IMR-90 (cell line): ENCODE measurements at regions not wholly inside any gene's neighbourhood (a gene's known extent, or its start where the extent isn't known, plus 50 kb on each side); places are given as distances from the start of the nearest gene placed in this dataset.

ENCODE experiments used
- ATAC-seq: fragments of 200-7000 bp; cut with Tn5 transposase; 2 replicates; pipeline ENCODE4 v1.9.1; 2020; ENCODE audit warnings: low read depth, mild to moderate bottlenecking, moderate library complexity
- BruUV-seq: library from RNA; stranded (reverse); fragments of 400-500 nt; replicated peaks from 2 replicates; lab custom pipeline; 2021; lab: Mats Ljungman, UMichigan
- CTCF ChIA-PET: fragments of 300-600 bp; formaldehyde crosslinking; extraction: SDS; loops from one replicate; lab custom pipeline; 2021; ENCODE audit warnings: antibody characterized with exemption; lab: Yijun Ruan, JAX
- POLR2A ChIA-PET: fragments of 300-600 bp; sonication (Branson Sonifier 250); formaldehyde crosslinking; loops from one replicate; lab custom pipeline; 2022; ENCODE audit warnings: antibody characterized with exemption; ENCODE audit not compliant: unreplicated experiment; lab: Charles Lee
- DNase-seq: peaks from one replicate; pipeline ENCODE4 v3.0.0; 2013
- H2AFZ ChIP-seq: replicated peaks from 2 replicates; pipeline ENCODE3; 2013; ENCODE audit warnings: low read length, mild to moderate bottlenecking; ENCODE audit not compliant: poor library complexity
- H2AK5ac ChIP-seq: 2 replicates; pipeline ENCODE4 v1.6.1; 2013; ENCODE audit warnings: low read depth, low read length, inconsistent platforms
- H2AK9ac ChIP-seq: replicated peaks from 2 replicates; pipeline ENCODE3; 2013; ENCODE audit warnings: mild to moderate bottlenecking, low read depth, low read length, moderate library complexity; ENCODE audit not compliant: poor library complexity
- H2BK120ac ChIP-seq: 2 replicates; pipeline ENCODE4 v1.6.1; 2013; ENCODE audit warnings: low read depth, low read length, inconsistent platforms
- H2BK15ac ChIP-seq: 3 replicates; pipeline ENCODE4 v1.6.1; 2013; ENCODE audit warnings: low read depth, low read length, inconsistent platforms
- H2BK20ac ChIP-seq: 2 replicates; pipeline ENCODE4 v1.6.1; 2013; ENCODE audit warnings: low read depth, mild to moderate bottlenecking, inconsistent platforms, low read length, moderate library complexity
- H2BK5ac ChIP-seq: 2 replicates; pipeline ENCODE4 v1.6.1; 2013; ENCODE audit warnings: mild to moderate bottlenecking, low read depth, low read length, inconsistent platforms; ENCODE audit not compliant: poor library complexity, severe bottlenecking
- H3K14ac ChIP-seq: replicated peaks from 2 replicates; pipeline ENCODE4 v1.6.1; 2013; ENCODE audit warnings: low read depth, low read length, inconsistent platforms
- H3K18ac ChIP-seq: 2 replicates; pipeline ENCODE4 v1.6.1; 2013; ENCODE audit warnings: low read depth, low read length, control low read depth
- H3K23ac ChIP-seq: 2 replicates; pipeline ENCODE4 v1.6.1; 2013; ENCODE audit warnings: low read depth, low read length, inconsistent platforms
- H3K27ac ChIP-seq: 2 replicates; pipeline ENCODE4 v1.5.1; 2013; ENCODE audit warnings: mild to moderate bottlenecking, control low read depth, low read length; ENCODE audit not compliant: insufficient read depth
- H3K27me3 ChIP-seq: 2 replicates; pipeline ENCODE4 v1.6.1; 2013; ENCODE audit warnings: low read length; ENCODE audit not compliant: control insufficient read depth, insufficient read depth
- H3K36me3 ChIP-seq: 2 replicates; pipeline ENCODE4 v1.6.1; 2013; ENCODE audit warnings: low read length, mixed read lengths; ENCODE audit not compliant: control insufficient read depth, insufficient read depth
- H3K4ac ChIP-seq: 2 replicates; pipeline ENCODE4 v1.6.1; 2013; ENCODE audit warnings: low read depth, low read length, inconsistent platforms
- H3K4me1 ChIP-seq: 2 replicates; pipeline ENCODE4 v1.6.1; 2013; ENCODE audit warnings: low read length, mixed read lengths; ENCODE audit not compliant: control insufficient read depth, insufficient read depth
- H3K4me2 ChIP-seq: 2 replicates; pipeline ENCODE4 v1.6.1; 2013; ENCODE audit warnings: low read depth, mild to moderate bottlenecking, control low read depth, low read length, moderate library complexity
- H3K4me3 ChIP-seq: 2 replicates; pipeline ENCODE4 v1.5.1; 2013; ENCODE audit warnings: low read depth, mild to moderate bottlenecking, control low read depth, low read length, moderate library complexity; ENCODE audit not compliant: insufficient read depth
- H3K56ac ChIP-seq: 2 replicates; pipeline ENCODE4 v1.6.1; 2013; ENCODE audit warnings: low read length, inconsistent platforms; ENCODE audit not compliant: insufficient read depth; ENCODE audit errors: extremely low read depth
- H3K79me1 ChIP-seq, 2 experiments: 2 replicates each; pipeline ENCODE4 v1.6.1; 2013; ENCODE audit warnings: low read length in 2 of 2, inconsistent platforms in 1 of 2, low read depth in 1 of 2
- H3K9ac ChIP-seq: 2 replicates; pipeline ENCODE4 v1.6.1; 2013; ENCODE audit warnings: low read depth, low read length, control low read depth
- H3K9me1 ChIP-seq: 2 replicates; pipeline ENCODE4 v1.6.1; 2013; ENCODE audit warnings: low read length, inconsistent platforms; ENCODE audit not compliant: insufficient read depth
- H3K9me3 ChIP-seq: 2 replicates; pipeline ENCODE4 v1.6.1; 2013; ENCODE audit warnings: low read length; ENCODE audit not compliant: control insufficient read depth, insufficient read depth
- H4K20me1 ChIP-seq: 2 replicates; pipeline ENCODE4 v1.6.1; 2013; ENCODE audit warnings: low read length, inconsistent platforms; ENCODE audit not compliant: insufficient read depth
- H4K5ac ChIP-seq: 2 replicates; pipeline ENCODE4 v1.6.1; 2013; ENCODE audit warnings: mild to moderate bottlenecking, low read depth, low read length, control low read depth
- H4K8ac ChIP-seq, 2 experiments: 2 replicates each; pipeline ENCODE4 v1.6.1; 2013; ENCODE audit warnings: low read depth in 2 of 2, low read length in 2 of 2, control low read depth in 1 of 2, inconsistent platforms in 1 of 2
- H4K91ac ChIP-seq: 2 replicates; pipeline ENCODE4 v1.6.1; 2013; ENCODE audit warnings: low read depth, low read length, inconsistent platforms; ENCODE audit not compliant: insufficient read depth
- BHLHE40 ChIP-seq: fragments of 150-350 bp; IDR thresholded peaks from 2 replicates; pipeline ENCODE4 v1.6.1; 2016; ENCODE audit warnings: mild to moderate bottlenecking, low read depth, low read length
- CEBPB ChIP-seq: IDR thresholded peaks from 2 replicates; pipeline ENCODE4 v1.6.1; 2012; ENCODE audit warnings: low read depth, low read length, improper control_type of control experiment
- CHD1 ChIP-seq: IDR thresholded peaks from 2 replicates; pipeline ENCODE4 v1.6.1; 2012; ENCODE audit warnings: low read depth, low read length, improper control_type of control experiment
- CTCF ChIP-seq: conservative IDR thresholded peaks from 2 replicates; pipeline ENCODE4 v1.5.1; 2012; ENCODE audit warnings: mild to moderate bottlenecking, low read depth, low read length, improper control_type of control experiment
- ELK1 ChIP-seq: fragments of 150-350 bp; IDR thresholded peaks from 2 replicates; pipeline ENCODE4 v1.6.1; 2016; ENCODE audit warnings: low read depth, mild to moderate bottlenecking, low read length, moderate library complexity, borderline replicate concordance
- FOS ChIP-seq: fragments of 150-350 bp; IDR thresholded peaks from 2 replicates; pipeline ENCODE4 v1.6.1; 2016; ENCODE audit warnings: low read depth, low read length
- MAFK ChIP-seq: IDR thresholded peaks from 2 replicates; pipeline ENCODE4 v1.6.1; 2012; ENCODE audit warnings: low read depth, low read length, improper control_type of control experiment
- MAZ ChIP-seq: IDR thresholded peaks from 2 replicates; pipeline ENCODE4 v1.6.1; 2012; ENCODE audit warnings: low read depth, mild to moderate bottlenecking, low read length, improper control_type of control experiment, moderate library complexity, borderline replicate concordance
- MXI1 ChIP-seq: IDR thresholded peaks from 2 replicates; pipeline ENCODE4 v1.6.1; 2012; ENCODE audit warnings: low read depth, mild to moderate bottlenecking, low read length, moderate library complexity, borderline replicate concordance
- NFE2L2 ChIP-seq: fragments of 150-350 bp; IDR thresholded peaks from 2 replicates; pipeline ENCODE4 v1.6.1; 2016; ENCODE audit warnings: low read depth, mild to moderate bottlenecking, low read length
- POLR2A ChIP-seq: IDR thresholded peaks from 2 replicates; pipeline ENCODE4 v1.6.1; 2012; ENCODE audit warnings: mild to moderate bottlenecking, low read depth, low read length
- RAD21 ChIP-seq: IDR thresholded peaks from 2 replicates; pipeline ENCODE4 v1.6.1; 2012; ENCODE audit warnings: low read length, improper control_type of control experiment
- RCOR1 ChIP-seq: IDR thresholded peaks from 2 replicates; pipeline ENCODE4 v1.6.1; 2012; ENCODE audit warnings: mild to moderate bottlenecking, low read length, improper control_type of control experiment; ENCODE audit not compliant: insufficient replicate concordance
- RFX5 ChIP-seq: IDR thresholded peaks from 2 replicates; pipeline ENCODE4 v1.8.0; 2012; ENCODE audit warnings: low read depth, mild to moderate bottlenecking, low read length, moderate library complexity
- SMC3 ChIP-seq: fragments of 150-350 bp; IDR thresholded peaks from 2 replicates; pipeline ENCODE4 v1.6.1; 2016; ENCODE audit warnings: low read depth, mild to moderate bottlenecking, antibody characterized with exemption, low read length, moderate library complexity
- USF2 ChIP-seq: fragments of 150-350 bp; IDR thresholded peaks from 2 replicates; pipeline ENCODE4 v1.6.1; 2017; ENCODE audit warnings: mild to moderate bottlenecking, antibody characterized with exemption, low read length, low read depth
- WGBS, 2 experiments: methylation state at CpG; one replicate each; pipeline versions ENCODE4 v1.1.5 to v1.1.7; 2013; ENCODE audit warnings: missing lambda C conversion rate in 2 of 2; ENCODE audit not compliant: insufficient read length in 1 of 2; ENCODE audit errors: extremely low coverage in 2 of 2; 5-methylcytosine and 5-hydroxymethylcytosine counted together
- dilution Hi-C: fragments of 300-500 bp; cut with HindIII; formaldehyde crosslinking; loops from one replicate; pipeline ENCODE4 v1.14.3; 2018; ENCODE audit warnings: low sequenced_read_pairs; ENCODE audit not compliant: unreplicated experiment
- in situ Hi-C: fragments of 300-500 bp; cut with MboI; formaldehyde crosslinking; loops from 3 replicates; pipeline ENCODE4 v1.14.3; 2019; ENCODE audit warnings: low sequenced_read_pairs, inconsistent platforms, mixed read lengths
- intact Hi-C: fragments of 100-400 bp; cut with micrococcal nuclease; formaldehyde crosslinking; loops from 2 replicates; pipeline ENCODE4 v1.10.0; 2022

GRCh38 chr2:150085478-150085877 is 402.0 kb downstream of the RND3 start:
- Histone ChIP-seq H3K14ac (no peak overlapping the region), H3K18ac (no peak overlapping the region), H3K23ac (no peak overlapping the region), H3K4ac (no peak overlapping the region), H3K9ac (no peak overlapping the region), H3K9me3 (no peaks in the 10 kb centered on the region), H3K27ac (no peak overlapping the region), H3K4me1 (no peaks in the 10 kb centered on the region; the same call in 1 of the 2 replicates), H4K8ac (no peak overlapping the region), H4K91ac (no peak overlapping the region), H2BK120ac (no peak overlapping the region), H3K27me3 (no peaks in the 10 kb centered on the region), H3K36me3 (no peaks in the 10 kb centered on the region), H2BK5ac (no peak overlapping the region), H3K56ac (no peak overlapping the region), H2AFZ (no peak overlapping the region), H2BK20ac (no peak overlapping the region), H3K9me1 (no peaks in the 10 kb centered on the region), H3K79me1 (no peaks in the 10 kb centered on the region), H3K4me2 (no peak overlapping the region), H3K4me3 (no peak overlapping the region), H4K5ac (no peak overlapping the region), H2AK5ac (no peak overlapping the region), H2AK9ac (no peak overlapping the region), H4K20me1 (no peaks in the 10 kb centered on the region), H2BK15ac (no peak overlapping the region)
- intact Hi-C loops (no loop called here), dilution Hi-C loops (no loop called here), in situ Hi-C loops (no loop called here)
- ChIA-PET POLR2A (no interaction called here), CTCF (interaction anchor here (0.6 to 1.0 kb wide), 4 partner anchors 14 to 70 kb away, joined by 3 read pairs; no protein-coding TSS in a partner anchor)
- TF ChIP-seq NFE2L2: no peak
- no peak for TF ChIP-seq CTCF
- TF ChIP-seq CHD1: no peak
- TF ChIP-seq BHLHE40: no peak
- no peak for TF ChIP-seq CEBPB
- no peak for TF ChIP-seq ELK1
- no peak for TF ChIP-seq SMC3
- TF ChIP-seq POLR2A: no peak
- TF ChIP-seq FOS: no peak
- no peak for TF ChIP-seq RFX5
- TF ChIP-seq RCOR1: no peak
- TF ChIP-seq RAD21: no peak
- no peak for TF ChIP-seq USF2
- no peak for TF ChIP-seq MAZ
- TF ChIP-seq MXI1: no peak
- no peak for TF ChIP-seq MAFK
- DNase-seq: no peak
- no CpG with 5 or more reads among the region's 2 CpGs for WGBS, 2 experiments
- ATAC-seq: no peak
- BruUV-seq: no TSS peak
